ENCODE measurements at regions not wholly inside any gene's neighbourhood (a gene's known extent, or its start where the extent isn't known, plus 50 kb on each side); places are given as distances from the start of the nearest gene placed in this dataset.

GRCh38 chr1:219752645-219753044 is 139.7 kb upstream of the ZC3H11B start:
- TF ChIP-seq CTCF (conservative IDR thresholded peaks at IDR 0.05; ENCODE audit: low read length) (no peak), EZH2phosphoT487 (IDR thresholded peaks at IDR 0.05; ENCODE audit: borderline replicate concordance) (no peak)
